Liver (tissue), 7 donors: ENCODE measurements at regions not wholly inside any gene's neighbourhood (a gene's known extent, or its start where the extent isn't known, plus 50 kb on each side); places are given as distances from the start of the nearest gene placed in this dataset.

Source experiments
- DNase-seq: peaks from one replicate; pipeline ENCODE4 v3.0.0-alpha.2; 2017; ENCODE audit warnings: low spot score
- H3K27ac ChIP-seq, 2 donors: one replicate each; pipeline ENCODE4 v1.7.0; 2013; ENCODE audit warnings: inconsistent platforms in 2 of 2, low read length in 2 of 2, control low read depth in 1 of 2, low read depth in 1 of 2, mild to moderate bottlenecking in 1 of 2
- H3K27me3 ChIP-seq, 4 donors: one replicate each; pipeline versions ENCODE4 v1.6.1 to v1.7.0; 2013; ENCODE audit warnings: low read length in 3 of 4, inconsistent platforms in 1 of 4, mild to moderate bottlenecking in 1 of 4, moderate library complexity in 1 of 4; ENCODE audit not compliant: control insufficient read depth in 4 of 4, insufficient read depth in 4 of 4
- H3K36me3 ChIP-seq, 4 donors: one replicate each; pipeline versions ENCODE4 v1.6.1 to v1.7.0; 2013; ENCODE audit warnings: low read length in 3 of 4, mild to moderate bottlenecking in 3 of 4, low read depth in 1 of 4, moderate library complexity in 1 of 4; ENCODE audit not compliant: control insufficient read depth in 4 of 4, insufficient read depth in 3 of 4
- H3K4me1 ChIP-seq, 4 donors: one replicate each; pipeline versions ENCODE4 v1.6.1 to v1.7.0; 2013; ENCODE audit warnings: low read length in 3 of 4, mild to moderate bottlenecking in 3 of 4, moderate library complexity in 1 of 4; ENCODE audit not compliant: control insufficient read depth in 4 of 4, insufficient read depth in 4 of 4
- H3K4me3 ChIP-seq, 3 donors: one replicate each; pipeline versions ENCODE4 v1.6.1 to v1.7.0; 2013; ENCODE audit warnings: low read length in 3 of 3, control low read depth in 1 of 3, low read depth in 1 of 3, mild to moderate bottlenecking in 1 of 3
- H3K9ac ChIP-seq, 2 donors: one replicate each; pipeline ENCODE4 v1.7.0; 2013; ENCODE audit warnings: low read length in 2 of 2, mild to moderate bottlenecking in 2 of 2, moderate library complexity in 2 of 2, control low read depth in 1 of 2, low read depth in 1 of 2
- H3K9me3 ChIP-seq, 4 donors: one replicate each; pipeline versions ENCODE4 v1.6.1 to v1.7.0; 2013; ENCODE audit warnings: low read length in 3 of 4; ENCODE audit not compliant: control insufficient read depth in 4 of 4
- ATF3 ChIP-seq: IDR thresholded peaks from 2 replicates; pipeline ENCODE4 v1.6.1; 2016; ENCODE audit warnings: antibody characterized with exemption
- EGR1 ChIP-seq, 2 donors: IDR thresholded peaks; 2 replicates each; pipeline ENCODE4 v1.6.1; 2016 to 2018; ENCODE audit warnings: antibody characterized with exemption in 2 of 2, low read depth in 2 of 2
- FOXA2 ChIP-seq: IDR thresholded peaks from 2 replicates; pipeline ENCODE4 v1.6.1; 2016; ENCODE audit warnings: antibody characterized with exemption
- GABPA ChIP-seq, 2 donors: IDR thresholded peaks in 1 of 2; conservative IDR thresholded peaks in 1 of 2; 2 replicates each; pipeline ENCODE4 v1.6.1; 2016; ENCODE audit warnings: antibody characterized with exemption in 2 of 2, mild to moderate bottlenecking in 1 of 2, moderate library complexity in 1 of 2
- HNF4A ChIP-seq, 2 donors: conservative IDR thresholded peaks; 2 replicates each; pipeline ENCODE4 v1.6.1; 2016; ENCODE audit warnings: antibody characterized with exemption in 2 of 2, mild to moderate bottlenecking in 2 of 2
- MAX ChIP-seq: IDR thresholded peaks from 2 replicates; pipeline ENCODE4 v1.6.1; 2016; ENCODE audit warnings: antibody characterized with exemption
- NR2F2 ChIP-seq: IDR thresholded peaks from 2 replicates; pipeline ENCODE4 v1.6.1; 2016; ENCODE audit warnings: antibody characterized with exemption
- RAD21 ChIP-seq, 2 donors: IDR thresholded peaks; 2 replicates each; pipeline ENCODE4 v1.6.1; 2016; ENCODE audit warnings: antibody characterized with exemption in 2 of 2, mild to moderate bottlenecking in 2 of 2
- REST ChIP-seq: IDR thresholded peaks from 2 replicates; pipeline ENCODE4 v1.6.1; 2016; ENCODE audit warnings: antibody characterized with exemption, mild to moderate bottlenecking
- RXRA ChIP-seq, 2 donors: IDR thresholded peaks; 2 replicates each; pipeline ENCODE4 v1.6.1; 2017 to 2018; ENCODE audit warnings: antibody characterized with exemption in 2 of 2, mild to moderate bottlenecking in 1 of 2
- ZBTB33 ChIP-seq: IDR thresholded peaks from 2 replicates; pipeline ENCODE4 v1.6.1; 2016; ENCODE audit warnings: antibody characterized with exemption
- WGBS: extraction: QIAGEN DNeasy Blood & Tissue Kit; methylation state at CpG from one replicate; pipeline ENCODE4 v1.1.7; 2013; 5-methylcytosine and 5-hydroxymethylcytosine counted together
- donor health status: healthy.
- donor health status: healthy.
- donor health status: healthy.
- donor health status: healthy.

- TF ChIP-seq REST (no peak), GABPA (IDR thresholded peaks at IDR 0.05 in 1 of 2, conservative IDR thresholded peaks at IDR 0.05 in 1 of 2) (no peak), FOXA2 (no peak)
Observed at GRCh38 chr5:92778261-92778660, 802.8 kb downstream of the NR2F1-AS1 start (continued).

- Histone ChIP-seq H3K9me3 (no peaks in the 10 kb centered on the region), H3K4me1 (no peaks in the 10 kb centered on the region), H3K4me3 (no peak overlapping the region), H3K27ac (no peak overlapping the region), H3K36me3 (no peaks in the 10 kb centered on the region), H3K9ac (no peak overlapping the region), H3K27me3 (no peaks in the 10 kb centered on the region)
- DNase-seq: no peak
- TF ChIP-seq HNF4A (conservative IDR thresholded peaks at IDR 0.05) (no peak), RXRA (IDR thresholded peaks at IDR 0.05) (no peak)
- WGBS: 54% methylated on average over 1 of the region's 1 CpG
Observed at GRCh38 chr5:92777421-92777820, 803.6 kb downstream of the NR2F1-AS1 start.

DNA sequence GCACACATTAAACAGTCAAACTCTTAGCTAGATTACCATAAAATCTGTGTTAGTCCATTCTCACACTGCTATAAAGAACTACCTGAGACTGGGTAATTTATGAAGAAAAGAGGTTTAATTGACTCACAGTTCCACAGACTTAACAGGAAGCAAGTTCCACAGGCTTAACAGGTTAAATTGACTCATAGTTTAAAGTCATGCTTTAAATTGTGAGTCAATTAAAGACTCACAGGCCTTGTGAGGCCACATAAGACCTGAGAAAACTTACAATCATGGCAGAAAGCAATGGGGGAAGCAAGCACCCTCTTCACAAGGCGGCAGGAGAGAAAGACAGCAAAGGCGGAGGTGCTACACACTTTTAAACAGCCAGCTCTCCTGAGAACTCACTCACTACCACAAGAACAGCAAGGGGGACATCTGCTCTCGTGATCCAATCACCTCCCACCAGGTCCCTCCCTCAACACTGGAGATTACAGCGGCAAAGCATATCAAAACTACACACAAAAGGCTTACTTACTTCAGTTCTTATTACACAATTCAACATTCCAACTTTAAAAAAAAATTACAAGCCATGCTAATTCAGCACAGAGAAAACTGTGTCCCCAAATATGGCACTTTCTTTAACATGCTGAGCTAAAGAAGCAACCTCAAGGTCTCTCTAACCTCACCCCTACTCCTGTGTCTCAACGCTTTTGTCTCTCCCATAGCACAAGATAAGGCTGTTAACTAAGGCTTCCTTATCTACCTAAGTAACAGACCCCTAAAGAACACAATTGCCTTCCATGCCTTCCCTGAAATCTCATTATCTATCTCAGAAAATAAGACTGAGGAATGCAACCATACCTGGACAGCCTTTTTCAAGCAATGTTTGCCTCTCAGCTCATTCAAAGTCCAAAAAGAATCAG is 805.1 kb downstream of the NR2F1-AS1 start:
- Histone ChIP-seq H3K9me3 (no peaks in the 10 kb centered on the region), H3K4me1 (no peaks in the 10 kb centered on the region), H3K36me3 (no peaks in the 10 kb centered on the region), H3K9ac (no peak overlapping the region), H3K27ac (no peak overlapping the region), H3K27me3 (no peaks in the 10 kb centered on the region), H3K4me3 (no peak overlapping the region)
- TF ChIP-seq EGR1 (IDR thresholded peaks at IDR 0.05; ENCODE audit: low read depth in 2 of 2) (no peak), MAX (no peak), ATF3 (no peak), HNF4A (conservative IDR thresholded peaks at IDR 0.05) (no peak), ZBTB33 (no peak), RXRA (IDR thresholded peaks at IDR 0.05) (no peak), GABPA (IDR thresholded peaks at IDR 0.05 in 1 of 2, conservative IDR thresholded peaks at IDR 0.05 in 1 of 2) (no peak), NR2F2 (no peak), RAD21 (IDR thresholded peaks at IDR 0.05) (no peak)
- no peak for DNase-seq
- whole genome bisulfite sequencing: 85% methylated on average over 5 of the region's 5 CpGs
